Stimulated activated CD4-positive, alpha-beta T cell treated with anti-CD3 and anti-CD28 coated beads, Interleukin-15, amount 100 ng/mL, for 24 hours (primary cell): ENCODE measurements at regions not wholly inside any gene's neighbourhood (a gene's known extent, or its start where the extent isn't known, plus 50 kb on each side); places are given as distances from the start of the nearest gene placed in this dataset.
"Not testable (repeated sequence)": the region's sequence is repeated elsewhere in the genome, so short reads cannot be mapped to it uniquely, and the experiment has no call there.

Experiments used
- DNase-seq: peaks from one replicate; pipeline ENCODE4 v3.0.0-alpha.2; 2020

DNA sequence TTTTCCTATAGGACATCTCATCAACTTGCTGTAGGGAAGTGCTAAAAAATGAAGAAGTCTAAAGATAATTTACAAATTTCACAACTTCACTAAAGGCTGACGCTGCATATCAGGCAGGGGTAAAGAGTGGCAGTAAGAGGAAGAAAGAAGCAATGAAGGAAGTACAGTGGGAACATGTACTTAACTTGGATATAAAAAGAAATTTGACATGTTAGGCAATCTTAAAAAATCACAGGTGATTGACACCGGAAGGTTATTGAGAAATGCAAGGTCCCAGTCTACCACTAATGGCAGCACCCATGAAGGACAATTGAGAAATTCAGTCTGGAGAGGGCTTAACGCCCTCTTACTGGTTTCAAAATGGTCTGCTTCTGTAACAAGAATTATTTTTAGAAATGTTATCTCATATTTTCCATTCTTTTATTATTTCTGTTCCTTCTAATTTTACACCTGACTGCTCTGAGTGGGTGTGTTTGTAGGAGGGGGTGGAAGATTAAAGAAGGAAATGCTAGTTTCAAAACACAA is 358.1 kb downstream of the KCNJ2 start:
- DNase-seq: no peak

DNA sequence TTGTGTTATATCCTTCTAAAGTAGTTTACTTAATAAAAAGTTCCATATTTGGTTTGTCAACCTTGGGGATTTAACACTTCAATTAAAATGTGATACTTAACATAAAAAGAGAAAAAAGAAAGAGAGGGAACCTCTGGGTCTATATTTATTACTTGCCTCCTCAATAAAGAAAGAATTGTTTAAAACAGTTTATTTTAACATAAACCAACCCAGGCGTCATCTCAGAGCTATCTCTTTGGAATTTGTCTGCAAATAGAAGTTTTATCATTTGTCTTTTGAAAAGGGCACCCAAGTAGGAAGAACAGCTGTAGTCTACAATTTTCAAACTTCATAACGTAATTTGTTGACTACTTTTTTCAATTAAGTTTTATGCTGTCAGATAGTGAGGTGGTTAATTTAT is 364.1 kb downstream of the KCNJ2 start:
- DNase-seq: no peak

DNA sequence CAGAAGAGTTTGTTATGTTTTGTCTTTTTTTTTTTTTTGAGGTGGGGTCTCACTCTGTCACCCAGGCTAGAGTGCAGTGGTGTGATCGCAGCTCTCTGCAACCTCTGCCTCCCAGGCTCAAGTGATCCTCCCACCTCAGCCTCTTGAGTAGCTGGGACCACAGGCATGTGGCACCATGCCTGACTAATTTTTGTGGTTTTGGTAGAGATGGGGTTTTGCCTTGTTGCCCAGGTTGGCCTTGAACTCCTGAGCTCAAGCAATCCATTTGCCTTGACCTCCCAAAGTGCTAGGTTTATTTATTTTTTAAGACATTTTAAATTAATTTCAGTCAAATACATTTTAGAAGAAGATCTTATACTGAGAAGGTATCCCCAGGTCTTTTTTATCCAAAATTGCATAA is 366.7 kb downstream of the KCNJ2 start:
- DNase-seq: no peak

- DNase-seq: no peak
Observed at GRCh38 chr17:70539132-70539924, 370.0 kb downstream of the KCNJ2 start.

DNA sequence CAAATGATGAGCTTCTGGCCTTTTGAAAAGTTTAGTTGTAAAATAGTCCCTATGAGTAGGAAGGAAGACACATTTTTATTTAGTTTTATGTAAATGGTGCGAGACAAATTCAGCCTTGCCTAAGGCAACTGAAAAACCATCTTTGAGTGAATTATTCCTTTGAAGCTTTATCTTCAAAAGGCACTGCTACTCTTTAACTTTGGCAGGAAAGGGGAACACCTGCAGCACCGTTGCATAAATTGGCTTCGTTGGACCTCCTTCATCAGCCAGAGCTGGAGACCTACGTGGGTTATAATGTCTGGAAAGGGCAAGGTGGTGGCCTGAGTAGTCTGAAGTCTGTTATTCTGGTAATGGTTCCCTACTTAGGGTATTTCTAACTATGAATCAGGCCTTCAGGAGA is 373.5 kb downstream of the KCNJ2 start:
- DNase-seq: no peak

DNA sequence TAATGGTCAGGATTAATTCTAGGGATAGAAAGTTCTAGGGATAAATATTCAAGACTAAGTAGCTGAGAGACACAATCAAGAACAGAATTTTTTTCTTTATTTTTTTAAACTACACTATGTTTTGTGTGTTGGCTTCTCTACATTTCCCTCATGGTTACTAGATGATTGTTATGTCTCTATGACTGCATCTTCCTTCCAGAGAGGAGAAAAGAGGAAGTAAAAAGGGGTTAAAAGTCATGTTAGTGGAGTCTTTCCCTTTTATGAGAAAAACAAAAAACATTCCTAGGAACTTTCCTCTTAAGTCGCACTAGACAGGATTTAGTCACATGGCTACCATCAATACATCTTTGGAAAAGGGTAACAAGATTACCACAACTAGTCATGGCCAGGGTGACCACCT is 375.0 kb downstream of the KCNJ2 start:
- no peak for DNase-seq

DNA sequence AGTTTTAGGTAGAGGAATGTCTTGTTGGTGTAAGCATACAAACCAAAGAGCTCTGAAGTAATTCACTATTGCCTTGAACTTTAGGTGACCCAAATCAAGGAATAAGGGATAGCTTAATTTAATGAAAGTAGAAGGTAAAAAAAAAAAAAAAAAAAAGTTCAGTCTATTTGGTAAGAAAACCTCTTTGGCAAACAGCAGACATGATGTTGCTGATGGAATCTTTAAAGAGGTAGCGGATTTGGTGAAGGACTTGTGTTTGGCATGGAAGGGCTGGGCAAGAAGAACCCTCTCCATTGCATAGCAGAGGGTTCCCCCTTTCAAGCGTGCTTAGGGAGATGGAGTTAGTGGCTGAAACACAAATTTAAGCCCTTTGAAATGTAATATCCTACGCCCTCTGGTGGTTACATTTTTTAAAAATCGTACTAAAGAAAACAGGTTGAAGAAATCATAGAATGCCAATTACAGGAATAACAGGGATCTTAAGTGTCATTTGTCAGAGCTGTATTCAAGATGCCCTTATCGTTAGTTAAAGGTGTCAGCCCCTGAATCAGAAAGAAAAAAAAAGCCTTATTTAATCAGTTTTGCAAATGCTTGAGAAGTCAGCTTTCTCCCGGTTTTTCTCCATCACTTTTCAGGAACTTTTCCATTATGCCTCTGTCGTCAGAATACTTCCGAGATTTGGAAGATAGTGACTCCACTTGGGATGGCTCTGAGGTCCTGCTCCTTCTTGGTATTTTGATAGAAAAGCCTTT is 383.1 kb downstream of the KCNJ2 start:
- DNase-seq: no peak

GRCh38 chr17:70552982-70553334 is 383.6 kb downstream of the KCNJ2 start:
- DNase-seq: no peak

DNA sequence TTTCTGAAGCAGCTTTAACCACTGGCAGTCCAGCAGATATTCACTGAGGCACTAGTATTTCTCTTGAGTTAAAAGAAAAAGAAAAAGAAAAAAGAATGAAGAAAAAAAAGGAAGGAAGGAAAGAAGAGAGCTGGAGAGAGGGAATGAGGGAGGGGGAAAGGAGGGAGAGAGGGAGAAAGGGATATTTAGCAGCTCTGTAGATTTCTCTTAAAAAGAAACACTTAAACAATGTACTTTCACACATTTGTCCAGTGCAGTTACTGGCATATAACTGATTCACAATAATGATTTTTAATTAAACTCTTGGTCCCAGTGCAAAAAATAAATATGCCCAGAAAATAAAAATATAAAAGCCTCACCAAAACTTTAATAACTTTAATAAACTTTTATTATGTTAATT is 386.4 kb downstream of the KCNJ2 start:
- no peak for DNase-seq

DNA sequence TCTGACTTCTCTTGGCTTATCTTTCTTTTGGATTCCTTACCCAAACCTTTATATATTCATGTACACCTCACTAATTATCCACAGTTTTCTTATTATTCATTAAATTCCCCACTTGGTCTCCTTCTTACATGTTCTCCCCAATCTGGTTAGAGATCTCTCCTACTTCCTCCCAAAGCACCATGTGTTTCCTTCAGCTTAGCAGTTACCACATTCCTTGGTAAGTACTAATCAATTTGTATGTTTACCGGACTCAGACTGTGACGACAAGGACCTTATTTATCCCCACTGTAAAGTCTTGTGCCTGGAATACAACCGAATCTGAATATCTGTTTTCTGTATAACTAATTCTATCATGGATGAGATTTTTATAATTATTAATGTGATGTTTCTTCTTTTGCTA is 389.5 kb downstream of the KCNJ2 start:
- DNase-seq: no peak

DNA sequence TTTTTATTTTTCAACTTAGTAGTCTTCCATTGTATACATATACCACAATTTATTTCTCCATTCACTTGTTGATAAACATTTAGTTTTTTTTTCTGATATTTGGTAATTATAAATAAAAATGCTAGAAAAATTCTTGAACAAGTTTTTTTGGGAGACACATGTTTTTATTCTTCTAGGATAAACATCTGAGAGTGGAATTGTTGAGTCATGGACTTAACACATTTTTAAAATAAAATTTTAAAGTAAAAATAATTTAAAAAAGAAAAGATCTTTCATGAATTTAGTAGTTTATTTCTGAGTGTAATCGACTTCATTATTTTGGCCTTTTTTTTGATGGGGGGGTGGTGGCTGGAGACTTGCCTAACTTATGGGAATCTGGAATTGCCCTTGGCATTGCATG is 391.1 kb downstream of the KCNJ2 start:
- DNase-seq: no peak

- DNase-seq: no peak
Observed at GRCh38 chr17:70562137-70562536, 392.8 kb downstream of the KCNJ2 start.

GRCh38 chr17:70563281-70563820 is 394.0 kb downstream of the KCNJ2 start:
- DNase-seq: no peak

DNA sequence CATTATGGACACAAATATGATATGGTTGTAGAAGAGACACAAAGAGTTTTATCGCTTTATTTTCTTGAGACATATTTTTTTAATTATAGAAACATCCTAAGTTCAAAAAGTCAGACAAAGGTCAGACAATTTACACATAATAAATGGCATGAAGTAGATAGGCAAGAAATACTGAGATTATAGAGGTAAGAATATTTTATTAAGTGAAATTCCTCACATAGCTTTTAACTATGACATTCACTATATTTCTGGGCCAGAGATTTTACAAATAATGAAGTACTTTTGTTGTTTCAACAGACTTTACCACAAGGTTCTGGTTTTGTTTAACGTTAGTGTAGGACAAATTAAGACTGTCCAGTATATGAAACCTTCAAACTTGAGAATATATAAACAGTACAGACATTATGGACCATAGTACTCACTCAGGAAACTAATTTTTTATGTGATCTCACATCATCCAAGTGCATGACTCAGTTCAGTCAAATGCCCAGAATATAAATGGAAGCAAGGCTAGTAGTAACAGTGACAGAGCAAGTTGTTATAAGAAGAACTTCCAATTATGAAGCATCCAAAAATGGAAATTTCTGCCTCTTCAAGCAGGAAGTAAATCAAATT is 394.8 kb downstream of the KCNJ2 start:
- DNase-seq: no peak

DNA sequence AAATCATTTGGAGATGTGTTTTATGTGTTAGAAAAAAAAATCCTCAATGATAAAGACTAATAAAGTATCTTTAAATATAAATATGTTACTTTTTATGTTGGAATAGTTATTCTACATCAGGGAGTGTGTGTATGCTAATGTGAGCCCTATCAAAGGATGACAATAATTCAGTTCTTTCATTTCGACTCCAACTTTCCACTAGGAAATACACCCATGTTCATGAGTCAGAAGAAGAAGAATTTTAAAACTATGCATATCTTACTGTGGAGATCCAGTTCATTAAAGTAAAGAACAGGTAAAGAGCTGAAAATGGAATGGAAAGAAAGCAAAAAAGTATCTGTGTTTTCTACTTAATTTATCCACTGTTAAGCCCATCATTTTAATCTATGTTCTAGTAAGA is 399.8 kb downstream of the KCNJ2 start:
- DNase-seq: no peak

DNA sequence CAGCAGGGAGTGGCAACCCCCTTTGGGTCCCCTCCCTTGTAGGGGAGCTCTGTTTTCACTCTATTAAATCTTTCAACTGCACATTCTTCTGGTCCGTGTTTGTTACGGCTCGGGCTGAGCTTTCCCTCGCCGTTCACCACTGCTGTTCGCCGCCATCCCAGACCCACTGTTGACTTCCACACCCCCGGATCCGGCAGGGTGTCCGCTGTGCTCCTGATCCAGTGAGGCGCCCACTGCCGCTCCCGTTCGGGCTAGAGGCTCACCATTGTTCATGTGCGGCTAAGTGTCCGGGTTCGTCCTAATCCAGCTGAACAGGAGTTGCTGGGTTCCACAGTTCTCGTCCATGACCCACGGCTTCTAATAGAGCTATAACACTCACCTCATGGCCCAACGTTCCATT is 408.1 kb downstream of the KCNJ2 start:
- DNase-seq: no peak

DNA sequence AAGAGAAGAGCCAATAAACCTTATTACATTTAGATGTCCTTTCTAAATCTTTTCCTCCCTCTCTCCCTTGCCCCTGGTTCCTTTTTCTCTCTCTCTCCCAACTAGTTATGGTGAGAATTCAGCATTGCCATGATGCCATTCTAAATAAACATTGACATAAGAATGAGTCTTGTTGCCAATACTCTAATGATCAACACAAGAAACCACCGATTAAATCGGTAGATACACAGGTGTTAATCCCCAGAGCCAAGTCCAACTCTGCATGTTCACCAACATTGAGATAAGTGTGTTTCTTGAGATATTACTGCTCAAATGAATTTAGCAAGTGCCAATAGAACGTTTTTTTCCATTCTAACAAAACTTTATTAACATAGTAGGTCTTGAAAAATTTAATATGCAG is 412.1 kb downstream of the KCNJ2 start:
- no peak for DNase-seq

DNA sequence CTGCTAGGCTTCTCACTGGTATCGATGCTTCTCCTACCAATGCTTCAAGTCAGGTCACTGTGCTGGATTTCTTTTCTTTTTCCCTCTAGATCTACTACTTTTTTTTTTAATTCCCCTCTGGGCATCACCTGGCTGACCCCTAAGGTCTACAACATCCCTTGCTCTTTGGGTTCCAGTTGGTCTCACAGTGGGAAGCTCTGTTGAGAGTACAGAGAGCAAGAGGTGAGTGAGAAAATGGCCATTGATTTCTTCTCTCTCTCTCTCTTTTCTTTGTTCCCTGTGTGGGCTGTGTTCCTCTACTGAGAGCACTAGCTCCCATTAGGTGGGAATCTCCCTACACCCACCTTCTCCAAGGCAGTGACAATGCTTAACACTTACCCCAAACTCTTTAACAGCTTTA is 413.4 kb downstream of the KCNJ2 start:
- DNase-seq: no peak

DNA sequence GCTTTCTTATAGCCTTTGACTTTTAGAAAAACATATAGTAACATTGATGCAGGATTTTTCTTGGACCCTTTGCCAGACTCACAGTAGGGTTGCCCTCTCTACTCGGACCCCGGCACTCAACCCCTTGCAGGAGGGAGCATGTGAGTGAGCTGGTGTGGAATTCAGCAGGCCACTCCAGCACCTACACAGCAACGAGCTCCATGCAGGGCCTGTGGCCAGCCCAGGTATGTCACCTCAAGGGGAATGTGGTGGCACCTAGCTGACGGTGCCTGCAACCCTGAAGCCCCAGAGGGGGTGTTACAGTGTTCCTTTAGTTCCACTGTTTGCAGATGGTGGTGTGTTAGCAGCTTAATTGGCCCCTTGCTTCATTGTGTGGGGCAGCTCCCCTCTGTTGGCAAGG is 414.9 kb downstream of the KCNJ2 start:
- no peak for DNase-seq

DNA sequence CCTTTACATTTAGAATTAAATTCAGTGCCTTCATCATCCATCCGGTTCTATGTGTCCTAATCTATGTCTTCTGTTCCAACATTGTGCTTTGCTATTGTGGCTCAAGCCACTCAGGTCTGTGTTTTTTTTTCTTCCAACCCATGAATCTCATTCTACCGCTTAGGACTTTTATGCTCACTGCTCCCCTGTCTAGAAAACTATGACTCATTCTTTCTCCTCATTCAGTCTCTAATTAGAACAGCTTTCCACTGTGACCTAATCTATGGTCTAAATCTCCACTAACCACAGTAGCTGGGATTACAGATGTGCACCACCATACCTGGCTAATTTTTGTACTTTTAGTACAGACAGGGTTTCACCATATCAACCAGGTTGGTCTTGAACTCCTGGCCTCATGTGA is 418.7 kb downstream of the KCNJ2 start:
- no peak for DNase-seq

- DNase-seq: no peak
Observed at GRCh38 chr17:70597774-70598173, 428.4 kb downstream of the KCNJ2 start.

- no peak for DNase-seq
Observed at GRCh38 chr17:70599198-70599597, 429.9 kb downstream of the KCNJ2 start.

DNA sequence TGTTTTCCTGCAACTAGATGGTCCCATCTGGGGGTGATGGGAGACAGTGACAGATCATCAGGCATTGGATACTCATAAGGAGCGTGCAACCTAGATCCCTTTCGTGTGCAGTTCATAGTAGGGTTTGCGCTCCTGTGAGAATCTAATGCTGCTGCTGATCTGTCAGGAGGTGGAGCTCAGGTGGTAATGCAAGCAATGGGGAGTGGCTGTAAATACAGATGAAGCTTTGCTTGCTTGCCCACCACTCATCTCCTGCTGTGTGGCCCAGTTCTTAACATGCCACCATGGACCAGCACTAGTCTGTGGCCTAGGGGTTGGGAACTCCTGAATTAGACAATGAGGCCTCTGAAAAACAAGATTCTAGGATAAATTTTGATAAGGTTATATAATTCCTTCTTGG is 430.6 kb downstream of the KCNJ2 start:
- DNase-seq: not testable (repeated sequence)

DNA sequence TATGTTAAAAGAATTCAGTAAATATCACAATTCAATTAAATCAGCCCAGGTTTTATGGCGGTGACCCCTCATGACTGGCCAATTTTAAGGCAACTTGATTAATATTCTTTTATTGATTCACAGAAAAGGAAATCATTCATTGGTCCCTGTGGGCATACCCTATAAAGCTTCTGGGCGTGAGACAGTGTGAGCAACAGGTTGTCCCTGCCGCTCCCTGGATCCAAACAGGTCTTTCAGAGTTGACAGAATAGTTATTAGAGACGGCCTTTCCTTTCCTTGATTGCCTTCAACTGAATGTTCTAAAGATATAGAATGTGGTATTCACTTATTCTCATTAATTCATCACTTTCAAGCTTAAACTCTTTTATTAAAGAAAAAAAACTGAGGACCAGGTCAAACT is 433.9 kb downstream of the KCNJ2 start:
- DNase-seq: no peak
